GM21423 (cell line): ENCODE measurements at regions not wholly inside any gene's neighbourhood (a gene's known extent, or its start where the extent isn't known, plus 50 kb on each side); places are given as distances from the start of the nearest gene placed in this dataset.

ENCODE experiments used
- ATAC-seq: cut with Tn5 transposase; IDR thresholded peaks from one replicate; pipeline ENCODE4 v1.9.1; 2021; ENCODE audit warnings: mild to moderate bottlenecking, moderate library complexity; ENCODE audit not compliant: unreplicated experiment

- ATAC-seq: no peak
These were observed 201.0 kb downstream of the MBD2 start for GRCh38 chr18:54023471-54023870.

- ATAC-seq: no peak
These were observed 203.5 kb downstream of the MBD2 start for GRCh38 chr18:54020966-54021365.

- no peak for ATAC-seq
These were observed 204.2 kb downstream of the MBD2 start for GRCh38 chr18:54020156-54020745.

- ATAC-seq: no peak
These were observed 204.8 kb downstream of the MBD2 start for GRCh38 chr18:54019641-54020040.

GRCh38 chr18:54013452-54013851 is 211.0 kb downstream of the MBD2 start:
- no peak for ATAC-seq

GRCh38 chr18:54004828-54005227 is 219.6 kb downstream of the MBD2 start:
- ATAC-seq: no peak

- no peak for ATAC-seq
These were observed 221.3 kb downstream of the MBD2 start for GRCh38 chr18:54003195-54003594.

- no peak for ATAC-seq
These were observed 227.4 kb downstream of the MBD2 start for GRCh38 chr18:53997064-53997463.

GRCh38 chr18:53994016-53994415 is 230.5 kb downstream of the MBD2 start:
- no peak for ATAC-seq

GRCh38 chr18:53991805-53992204 is 232.7 kb downstream of the MBD2 start:
- no peak for ATAC-seq

- no peak for ATAC-seq
These were observed 233.3 kb downstream of the MBD2 start for GRCh38 chr18:53991202-53991601.

- ATAC-seq: no peak
These were observed 234.0 kb downstream of the MBD2 start for GRCh38 chr18:53990485-53990884.

- ATAC-seq: no peak
These were observed 240.4 kb downstream of the MBD2 start for GRCh38 chr18:53984021-53984420.

GRCh38 chr18:53971331-53971730 is 253.1 kb downstream of the MBD2 start:
- ATAC-seq: no peak

- ATAC-seq: peak; percentile 51
These were observed 271.8 kb downstream of the MBD2 start for GRCh38 chr18:53952700-53953099.

- no peak for ATAC-seq
These were observed 273.9 kb downstream of the MBD2 start for GRCh38 chr18:53950545-53950944.

GRCh38 chr18:53948991-53949390 is 275.5 kb downstream of the MBD2 start:
- no peak for ATAC-seq

GRCh38 chr18:53947092-53947640 is 277.3 kb downstream of the MBD2 start:
- no peak for ATAC-seq

- no peak for ATAC-seq
These were observed 277.9 kb downstream of the MBD2 start for GRCh38 chr18:53946594-53946993.

GRCh38 chr18:53944721-53945120 is 279.7 kb downstream of the MBD2 start:
- ATAC-seq: no peak

GRCh38 chr18:53943326-53943860 is 281.1 kb downstream of the MBD2 start:
- ATAC-seq: no peak

GRCh38 chr18:53941601-53942338 is 282.7 kb downstream of the MBD2 start:
- no peak for ATAC-seq
